HG02759 (cell line): ENCODE measurements at regions not wholly inside any gene's neighbourhood (a gene's known extent, or its start where the extent isn't known, plus 50 kb on each side); places are given as distances from the start of the nearest gene placed in this dataset.

Source experiments
- ATAC-seq: cut with Tn5 transposase; IDR thresholded peaks from one replicate; pipeline ENCODE4 v1.9.1; 2021; ENCODE audit warnings: mild to moderate bottlenecking, moderate library complexity; ENCODE audit not compliant: unreplicated experiment

GRCh38 chr4:56099378-56099786 is 150.6 kb downstream of the CEP135 start:
- ATAC-seq: no peak

- ATAC-seq: no peak
Observed at GRCh38 chr4:56093576-56093975, 144.8 kb downstream of the CEP135 start.

GRCh38 chr4:56092540-56092939 is 143.8 kb downstream of the CEP135 start:
- ATAC-seq: no peak

GRCh38 chr4:56086561-56086960 is 137.8 kb downstream of the CEP135 start:
- no peak for ATAC-seq

GRCh38 chr4:56086073-56086541 is 137.4 kb downstream of the CEP135 start:
- ATAC-seq: no peak

- no peak for ATAC-seq
Observed at GRCh38 chr4:56085275-56085674, 136.5 kb downstream of the CEP135 start.

GRCh38 chr4:56084851-56085250 is 136.1 kb downstream of the CEP135 start:
- no peak for ATAC-seq
